GM12878 (cell line): ENCODE measurements at regions not wholly inside any gene's neighbourhood (a gene's known extent, or its start where the extent isn't known, plus 50 kb on each side); places are given as distances from the start of the nearest gene placed in this dataset.

ENCODE experiments used
- BCLAF1 ChIP-seq: fragments of 450-650 bp; IDR thresholded peaks from 2 replicates; pipeline ENCODE4 v1.6.1; 2017; ENCODE audit warnings: antibody characterized with exemption, mild to moderate bottlenecking, moderate library complexity
- CREM ChIP-seq: IDR thresholded peaks from 2 replicates; pipeline ENCODE4 v1.6.1; 2014; ENCODE audit warnings: antibody characterized with exemption, low read depth
- DPF2 ChIP-seq: fragments of 450-650 bp; IDR thresholded peaks from 2 replicates; pipeline ENCODE4 v1.6.1; 2017; ENCODE audit warnings: mild to moderate bottlenecking
- ETV6 ChIP-seq, 2 experiments: fragments of 450-650 bp in 1 of 2; IDR thresholded peaks in 1 of 2; conservative IDR thresholded peaks in 1 of 2; 2 replicates each; pipeline ENCODE4 v1.6.1; 2014; ENCODE audit warnings: antibody characterized with exemption in 1 of 2, borderline replicate concordance in 1 of 2, low read depth in 1 of 2, mild to moderate bottlenecking in 1 of 2, moderate library complexity in 1 of 2
- FOXM1 ChIP-seq: IDR thresholded peaks from 2 replicates; pipeline ENCODE4 v1.6.1; 2012; ENCODE audit warnings: low read depth, mild to moderate bottlenecking, inconsistent platforms, low read length, moderate library complexity
- HCFC1 ChIP-seq: fragments of 150-350 bp; IDR thresholded peaks from 2 replicates; pipeline ENCODE4 v1.6.1; 2014; ENCODE audit warnings: low read length
- YY1 ChIP-seq: IDR thresholded peaks from 2 replicates; pipeline ENCODE4 v1.6.1; 2011; ENCODE audit warnings: low read depth, mild to moderate bottlenecking, low read length
- ZNF274 ChIP-seq: IDR thresholded peaks from one replicate; pipeline ENCODE4 v1.8.0; 2011; ENCODE audit not compliant: insufficient read length, insufficient read depth
- ZNF687 ChIP-seq: fragments of 450-650 bp; IDR thresholded peaks from 2 replicates; pipeline ENCODE4 v1.6.1; 2017; ENCODE audit warnings: mild to moderate bottlenecking, moderate library complexity
- TF ChIP-seq, protein P1 (sequence below): IDR thresholded peaks from 2 replicates; pipeline ENCODE4 v1.6.1; 2012; ENCODE audit warnings: improper control_type of control experiment, low read depth, low read length; ENCODE audit not compliant: insufficient replicate concordance
- TF ChIP-seq, protein P2 (sequence below): fragments of 450-650 bp; IDR thresholded peaks from 2 replicates; pipeline ENCODE4 v1.6.1; 2017; ENCODE audit warnings: mild to moderate bottlenecking, low read depth, inconsistent platforms; ENCODE audit not compliant: poor library complexity, severe bottlenecking

GRCh38 chr14:26130690-26131089 lies 467.1 kb downstream of the NOVA1 start (continued):
- TF ChIP-seq, protein P1, sequence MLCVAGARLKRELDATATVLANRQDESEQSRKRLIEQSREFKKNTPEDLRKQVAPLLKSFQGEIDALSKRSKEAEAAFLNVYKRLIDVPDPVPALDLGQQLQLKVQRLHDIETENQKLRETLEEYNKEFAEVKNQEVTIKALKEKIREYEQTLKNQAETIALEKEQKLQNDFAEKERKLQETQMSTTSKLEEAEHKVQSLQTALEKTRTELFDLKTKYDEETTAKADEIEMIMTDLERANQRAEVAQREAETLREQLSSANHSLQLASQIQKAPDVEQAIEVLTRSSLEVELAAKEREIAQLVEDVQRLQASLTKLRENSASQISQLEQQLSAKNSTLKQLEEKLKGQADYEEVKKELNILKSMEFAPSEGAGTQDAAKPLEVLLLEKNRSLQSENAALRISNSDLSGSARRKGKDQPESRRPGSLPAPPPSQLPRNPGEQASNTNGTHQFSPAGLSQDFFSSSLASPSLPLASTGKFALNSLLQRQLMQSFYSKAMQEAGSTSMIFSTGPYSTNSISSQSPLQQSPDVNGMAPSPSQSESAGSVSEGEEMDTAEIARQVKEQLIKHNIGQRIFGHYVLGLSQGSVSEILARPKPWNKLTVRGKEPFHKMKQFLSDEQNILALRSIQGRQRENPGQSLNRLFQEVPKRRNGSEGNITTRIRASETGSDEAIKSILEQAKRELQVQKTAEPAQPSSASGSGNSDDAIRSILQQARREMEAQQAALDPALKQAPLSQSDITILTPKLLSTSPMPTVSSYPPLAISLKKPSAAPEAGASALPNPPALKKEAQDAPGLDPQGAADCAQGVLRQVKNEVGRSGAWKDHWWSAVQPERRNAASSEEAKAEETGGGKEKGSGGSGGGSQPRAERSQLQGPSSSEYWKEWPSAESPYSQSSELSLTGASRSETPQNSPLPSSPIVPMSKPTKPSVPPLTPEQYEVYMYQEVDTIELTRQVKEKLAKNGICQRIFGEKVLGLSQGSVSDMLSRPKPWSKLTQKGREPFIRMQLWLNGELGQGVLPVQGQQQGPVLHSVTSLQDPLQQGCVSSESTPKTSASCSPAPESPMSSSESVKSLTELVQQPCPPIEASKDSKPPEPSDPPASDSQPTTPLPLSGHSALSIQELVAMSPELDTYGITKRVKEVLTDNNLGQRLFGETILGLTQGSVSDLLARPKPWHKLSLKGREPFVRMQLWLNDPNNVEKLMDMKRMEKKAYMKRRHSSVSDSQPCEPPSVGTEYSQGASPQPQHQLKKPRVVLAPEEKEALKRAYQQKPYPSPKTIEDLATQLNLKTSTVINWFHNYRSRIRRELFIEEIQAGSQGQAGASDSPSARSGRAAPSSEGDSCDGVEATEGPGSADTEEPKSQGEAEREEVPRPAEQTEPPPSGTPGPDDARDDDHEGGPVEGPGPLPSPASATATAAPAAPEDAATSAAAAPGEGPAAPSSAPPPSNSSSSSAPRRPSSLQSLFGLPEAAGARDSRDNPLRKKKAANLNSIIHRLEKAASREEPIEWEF = no peak
- no peak for TF ChIP-seq ZNF687
- TF ChIP-seq BCLAF1 = no peak
- TF ChIP-seq, protein P2, sequence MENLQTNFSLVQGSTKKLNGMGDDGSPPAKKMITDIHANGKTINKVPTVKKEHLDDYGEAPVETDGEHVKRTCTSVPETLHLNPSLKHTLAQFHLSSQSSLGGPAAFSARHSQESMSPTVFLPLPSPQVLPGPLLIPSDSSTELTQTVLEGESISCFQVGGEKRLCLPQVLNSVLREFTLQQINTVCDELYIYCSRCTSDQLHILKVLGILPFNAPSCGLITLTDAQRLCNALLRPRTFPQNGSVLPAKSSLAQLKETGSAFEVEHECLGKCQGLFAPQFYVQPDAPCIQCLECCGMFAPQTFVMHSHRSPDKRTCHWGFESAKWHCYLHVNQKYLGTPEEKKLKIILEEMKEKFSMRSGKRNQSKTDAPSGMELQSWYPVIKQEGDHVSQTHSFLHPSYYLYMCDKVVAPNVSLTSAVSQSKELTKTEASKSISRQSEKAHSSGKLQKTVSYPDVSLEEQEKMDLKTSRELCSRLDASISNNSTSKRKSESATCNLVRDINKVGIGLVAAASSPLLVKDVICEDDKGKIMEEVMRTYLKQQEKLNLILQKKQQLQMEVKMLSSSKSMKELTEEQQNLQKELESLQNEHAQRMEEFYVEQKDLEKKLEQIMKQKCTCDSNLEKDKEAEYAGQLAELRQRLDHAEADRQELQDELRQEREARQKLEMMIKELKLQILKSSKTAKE = no peak
- TF ChIP-seq FOXM1 = no peak
- TF ChIP-seq ZNF274 = no peak
- TF ChIP-seq ETV6 (conservative IDR thresholded peaks at IDR 0.05 in 1 of 2, IDR thresholded peaks at IDR 0.05 in 1 of 2; ENCODE audit: borderline replicate concordance in 1 of 2, low read depth in 1 of 2) = no peak
- no peak for TF ChIP-seq DPF2
- TF ChIP-seq HCFC1 = no peak
- TF ChIP-seq YY1 = no peak
- TF ChIP-seq CREM = no peak
